Spleen (tissue), 7 donors: ENCODE measurements at regions not wholly inside any gene's neighbourhood (a gene's known extent, or its start where the extent isn't known, plus 50 kb on each side); places are given as distances from the start of the nearest gene placed in this dataset.

ENCODE experiments used
- CTCF ChIP-seq, 11 experiments: fragments of 200-600 bp in 7 of 11; fragments of 450-650 bp in 4 of 11; sonication (generic) in 4 of 11; IDR thresholded peaks in 8 of 11; conservative IDR thresholded peaks in 3 of 11; 1 replicate in 7 of 11; 2 replicates in 4 of 11; pipeline versions ENCODE4 v1.4.0 to v1.8.0; 2016 to 2021; ENCODE audit warnings: antibody characterized with exemption in 11 of 11, inconsistent platforms in 4 of 11, mild to moderate bottlenecking in 1 of 11
- POLR2A ChIP-seq, 3 donors: fragments of 450-650 bp; IDR thresholded peaks; one replicate each; pipeline ENCODE4 v1.5.1; 2017; ENCODE audit warnings: antibody characterized with exemption in 3 of 3, mild to moderate bottlenecking in 1 of 3
- POLR2AphosphoS5 ChIP-seq, 3 donors: sonication (generic); formaldehyde crosslinking; IDR thresholded peaks; one replicate each; pipeline ENCODE4 v1.5.1; 2017; ENCODE audit warnings: antibody characterized with exemption in 3 of 3
- donor health status: DM: no; HTN: no; CAD: no; lungs with moderate emphysema.
- donor health status: DM: no; HTN: no; CAD: no.
- donor health status: DM: no; HTN: no; CAD: no.

- no peak for TF ChIP-seq POLR2A (IDR thresholded peaks at IDR 0.05)
- TF ChIP-seq CTCF (IDR thresholded peaks at IDR 0.05 in 8 of 11, conservative IDR thresholded peaks at IDR 0.05 in 3 of 11), result no peak
- no peak for TF ChIP-seq POLR2AphosphoS5 (IDR thresholded peaks at IDR 0.05)
Measured at GRCh38 chr21:24289539-24289938, 1317.7 kb downstream of the MRPL39 start.
